GM12872 (cell line): ENCODE measurements at regions not wholly inside any gene's neighbourhood (a gene's known extent, or its start where the extent isn't known, plus 50 kb on each side); places are given as distances from the start of the nearest gene placed in this dataset.

ENCODE experiments used
- CTCF ChIP-seq: IDR thresholded peaks from 3 replicates; pipeline ENCODE4 v1.5.1; 2011; ENCODE audit warnings: low read depth, mild to moderate bottlenecking, low read length, moderate library complexity; ENCODE audit not compliant: insufficient read depth

- TF ChIP-seq CTCF = no peak
Measured at GRCh38 chr6:105746509-105746908, 339.6 kb upstream of the PRDM1 start.

- TF ChIP-seq CTCF = no peak
Measured at GRCh38 chr6:105746130-105746505, 340.0 kb upstream of the PRDM1 start.

GRCh38 chr6:105745464-105746129 is 340.5 kb upstream of the PRDM1 start:
- no peak for TF ChIP-seq CTCF

GRCh38 chr6:105744815-105745214 is 341.3 kb upstream of the PRDM1 start:
- no peak for TF ChIP-seq CTCF

- TF ChIP-seq CTCF = no peak
Measured at GRCh38 chr6:105740946-105741645, 338.2 kb upstream of the PREP start.

GRCh38 chr6:105739764-105740163 is 336.9 kb upstream of the PREP start:
- no peak for TF ChIP-seq CTCF

- peak; percentile 55 for TF ChIP-seq CTCF
Measured at GRCh38 chr6:105733556-105734162, 330.8 kb upstream of the PREP start.
